ENCODE measurements at regions not wholly inside any gene's neighbourhood (a gene's known extent, or its start where the extent isn't known, plus 50 kb on each side); places are given as distances from the start of the nearest gene placed in this dataset.
"Not testable (repeated sequence)": the region's sequence is repeated elsewhere in the genome, so short reads cannot be mapped to it uniquely, and the experiment has no call there.

DNA sequence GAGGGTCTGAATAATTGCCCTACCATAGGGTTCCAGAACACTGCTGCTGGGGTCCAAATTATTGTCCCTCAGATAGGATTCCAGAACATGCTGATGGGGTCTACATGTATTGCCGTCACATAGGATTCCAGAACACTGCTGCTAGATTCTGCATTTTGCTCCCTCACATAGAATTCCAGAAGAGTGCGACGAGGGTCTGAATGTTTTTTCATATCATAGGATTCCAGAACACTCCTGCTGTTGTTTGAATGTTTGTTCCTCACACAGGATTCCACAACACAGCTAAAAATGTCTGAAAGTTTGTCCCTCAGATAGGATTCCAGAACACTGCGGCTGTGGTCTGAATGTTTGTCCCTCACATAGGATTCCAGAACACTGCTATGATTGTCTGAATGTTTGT, 198.1 kb downstream of the FOXD4L6 start:
- not testable (repeated sequence) for DNase-seq (ENCODE audit: low read depth)

DNA sequence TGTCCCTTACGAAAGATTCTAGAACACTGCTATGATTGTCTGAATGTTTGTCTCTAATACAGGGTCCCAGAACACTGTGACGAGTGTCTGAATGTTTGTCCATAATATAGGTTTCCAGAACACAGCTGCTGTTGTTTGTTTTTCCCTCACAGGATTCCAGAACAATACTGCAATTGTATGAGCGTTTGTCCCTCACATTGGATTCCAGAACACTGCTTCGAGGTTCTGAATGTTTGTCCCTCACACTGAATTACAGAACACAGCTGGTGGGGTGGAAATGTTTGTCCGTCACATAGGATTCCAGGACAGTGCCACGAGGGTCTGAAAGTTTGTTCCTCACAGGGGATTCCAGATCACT, 199.0 kb downstream of the FOXD4L6 start:
- not testable (repeated sequence) for DNase-seq (ENCODE audit: low read depth)

DNA sequence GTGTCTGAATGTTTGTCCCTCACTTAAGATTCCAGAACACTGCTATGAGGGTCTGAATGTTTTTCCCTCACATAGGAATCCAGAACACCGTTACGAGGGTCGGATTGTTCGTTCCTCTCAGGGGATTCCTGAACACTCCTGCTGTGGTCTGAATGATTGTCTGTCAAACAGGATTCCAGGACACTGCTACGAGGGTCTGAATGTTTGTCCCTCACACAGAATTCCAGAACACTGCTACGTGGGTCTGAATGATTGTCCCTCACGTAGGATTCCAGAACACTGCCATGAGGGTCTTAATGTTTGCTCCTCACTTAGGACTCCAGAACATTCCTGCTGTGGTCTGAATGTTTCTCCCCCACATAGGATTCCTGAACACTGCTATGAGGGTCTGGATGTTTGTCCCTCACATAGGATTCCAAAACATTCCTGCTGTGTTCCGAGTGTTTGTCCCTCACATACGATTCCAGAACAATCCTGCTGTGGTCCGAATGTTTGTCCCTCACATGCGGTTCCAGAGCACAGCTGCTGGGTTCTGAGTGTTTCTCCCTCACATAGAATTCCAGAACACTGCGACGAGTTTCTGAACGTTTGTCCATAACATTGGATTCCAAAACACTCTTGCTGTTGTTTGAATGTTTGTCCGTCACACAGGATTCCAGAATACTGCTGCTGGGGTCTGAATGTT, 199.5 kb downstream of the FOXD4L6 start:
- DNase-seq (ENCODE audit: low read depth) = no peak

DNA sequence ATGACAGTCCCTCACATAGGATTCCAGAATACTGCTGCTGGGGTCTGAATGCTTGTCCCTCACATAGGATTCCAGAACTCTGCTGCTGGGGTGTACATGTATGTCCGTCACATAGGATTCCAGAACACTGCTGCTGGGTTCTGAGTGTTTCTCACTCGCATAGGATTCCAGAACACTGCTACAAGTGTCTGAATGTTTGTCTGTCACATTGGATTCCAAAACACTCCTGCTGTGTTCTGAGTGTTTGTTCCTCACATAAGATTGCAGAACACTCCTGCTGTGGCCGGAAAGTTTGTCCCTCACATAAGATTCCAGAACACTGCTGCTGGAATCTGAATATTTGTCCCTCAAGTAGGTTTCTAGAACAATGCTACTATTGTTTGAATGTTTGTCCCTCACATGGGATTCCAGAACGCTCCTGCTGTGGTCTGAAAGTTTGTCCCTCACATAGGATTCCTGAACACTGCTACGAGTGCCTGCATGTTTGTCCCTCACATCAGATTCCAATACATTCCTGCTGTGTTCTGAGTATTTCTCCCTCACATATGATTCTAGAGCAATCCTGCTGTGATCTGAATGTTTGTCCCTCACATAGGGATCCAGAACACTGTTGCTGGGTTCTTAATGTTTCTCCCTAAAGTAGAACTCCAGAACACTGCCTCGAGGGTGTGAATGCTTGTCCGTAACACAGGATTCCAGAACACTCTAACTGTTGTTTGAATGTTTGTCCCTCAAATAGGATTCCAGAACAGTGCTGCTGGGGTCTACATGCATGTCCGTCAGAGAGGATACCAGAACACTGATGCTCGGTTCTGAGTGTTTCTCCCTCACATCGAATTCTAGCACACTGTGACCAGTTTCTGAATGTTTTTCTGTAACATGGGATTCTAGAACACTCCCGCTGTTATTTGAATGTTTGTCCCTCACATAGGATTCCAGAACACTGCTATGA, 200.4 kb downstream of the FOXD4L6 start:
- DNase-seq (ENCODE audit: low read depth) = no peak

DNA sequence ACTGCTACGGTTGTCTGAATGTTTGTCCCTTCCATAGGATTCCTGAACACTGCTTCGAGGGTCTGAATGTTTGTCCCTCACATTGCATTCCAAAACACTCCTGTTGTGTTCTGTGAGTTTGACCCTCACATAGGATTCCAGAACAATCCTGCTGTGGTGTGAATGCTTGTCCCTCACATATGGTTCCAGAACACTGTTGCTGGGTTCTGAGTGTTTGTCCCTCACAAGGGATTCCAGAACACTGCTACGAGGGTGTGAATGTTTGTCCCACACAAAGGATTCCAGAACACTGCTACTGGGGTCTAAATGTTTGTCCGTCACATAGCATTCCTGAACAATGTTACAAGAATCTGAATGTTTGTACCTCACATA, 201.2 kb downstream of the FOXD4L6 start:
- DNase-seq (ENCODE audit: low read depth) = no peak

DNA sequence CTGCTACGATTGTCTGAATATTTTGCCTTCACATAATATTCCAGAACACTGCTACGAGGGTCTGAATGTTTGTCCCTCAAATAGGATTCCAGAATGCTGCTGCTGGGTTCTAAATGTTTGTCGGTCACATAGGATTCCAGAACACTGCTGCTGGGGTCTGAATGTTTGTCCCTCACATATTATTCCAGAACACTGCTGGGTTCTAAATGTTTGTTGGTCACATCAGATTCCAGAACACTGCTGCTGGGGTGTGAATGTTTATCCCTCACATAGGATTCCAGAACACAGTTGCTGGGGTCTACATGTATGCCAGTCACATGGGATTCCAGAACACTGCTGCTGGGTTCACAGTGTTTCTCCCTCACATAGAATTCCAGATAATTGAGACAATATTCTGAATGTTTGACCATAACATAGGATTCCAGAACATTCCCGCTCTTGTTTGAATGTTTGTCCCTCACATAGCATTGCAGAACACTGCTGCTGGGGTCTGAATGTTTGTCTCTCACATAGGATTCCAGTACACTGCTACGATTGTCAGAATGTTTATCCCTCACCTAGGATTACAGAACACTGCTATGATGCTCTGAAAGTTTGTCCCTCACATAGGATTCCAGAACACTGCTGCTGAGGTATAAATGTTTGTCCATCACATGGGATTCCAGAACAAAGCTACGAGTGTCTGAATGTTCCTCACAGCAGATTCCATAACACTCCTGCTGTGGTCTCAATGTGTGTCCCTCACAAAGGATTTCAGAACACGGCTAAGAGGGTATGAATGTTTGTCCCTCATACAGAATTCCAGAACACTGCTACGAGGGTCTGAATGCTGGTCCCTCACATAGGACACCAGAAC, 201.8 kb downstream of the FOXD4L6 start:
- no peak for DNase-seq (ENCODE audit: low read depth)

DNA sequence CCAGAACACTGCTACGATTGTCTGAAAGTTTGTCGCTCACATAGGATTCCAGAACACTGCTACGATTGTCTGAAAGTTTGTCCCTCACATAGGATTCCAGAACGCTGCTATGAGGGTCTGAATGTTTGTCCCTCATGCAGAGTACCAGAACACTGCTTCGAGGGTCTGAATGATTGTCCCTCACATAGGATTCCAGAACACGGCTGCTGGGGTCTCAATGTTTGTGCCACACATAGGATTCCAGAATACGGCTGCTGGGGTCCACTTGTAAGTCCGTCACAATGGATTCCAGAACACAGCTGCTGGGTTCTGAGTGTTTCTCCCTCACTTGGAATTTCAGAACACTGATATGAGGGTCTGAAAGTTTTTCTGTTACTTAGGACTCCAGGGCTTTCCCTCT, 203.3 kb downstream of the FOXD4L6 start:
- no peak for DNase-seq (ENCODE audit: low read depth)

DNA sequence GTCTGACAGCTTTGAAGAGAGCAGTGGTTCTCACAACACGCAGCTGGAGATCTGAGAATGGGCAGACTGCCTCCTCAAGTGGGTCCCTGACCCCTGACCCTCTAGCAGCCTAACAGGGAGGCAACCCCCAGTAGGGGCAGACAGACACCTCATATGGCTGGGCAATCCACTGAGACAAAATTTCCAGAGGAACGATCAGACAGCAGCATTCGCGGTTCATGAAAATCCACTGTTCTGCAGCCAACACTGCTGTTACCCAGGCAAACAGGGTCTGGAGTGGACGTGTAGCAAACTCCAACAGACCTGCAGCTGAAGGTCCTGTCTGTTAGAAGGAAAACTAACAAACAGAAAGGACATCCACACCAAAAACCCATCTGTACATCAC, 212.1 kb downstream of the FOXD4L6 start:
- not testable (repeated sequence) for DNase-seq (ENCODE audit: low read depth)

DNA sequence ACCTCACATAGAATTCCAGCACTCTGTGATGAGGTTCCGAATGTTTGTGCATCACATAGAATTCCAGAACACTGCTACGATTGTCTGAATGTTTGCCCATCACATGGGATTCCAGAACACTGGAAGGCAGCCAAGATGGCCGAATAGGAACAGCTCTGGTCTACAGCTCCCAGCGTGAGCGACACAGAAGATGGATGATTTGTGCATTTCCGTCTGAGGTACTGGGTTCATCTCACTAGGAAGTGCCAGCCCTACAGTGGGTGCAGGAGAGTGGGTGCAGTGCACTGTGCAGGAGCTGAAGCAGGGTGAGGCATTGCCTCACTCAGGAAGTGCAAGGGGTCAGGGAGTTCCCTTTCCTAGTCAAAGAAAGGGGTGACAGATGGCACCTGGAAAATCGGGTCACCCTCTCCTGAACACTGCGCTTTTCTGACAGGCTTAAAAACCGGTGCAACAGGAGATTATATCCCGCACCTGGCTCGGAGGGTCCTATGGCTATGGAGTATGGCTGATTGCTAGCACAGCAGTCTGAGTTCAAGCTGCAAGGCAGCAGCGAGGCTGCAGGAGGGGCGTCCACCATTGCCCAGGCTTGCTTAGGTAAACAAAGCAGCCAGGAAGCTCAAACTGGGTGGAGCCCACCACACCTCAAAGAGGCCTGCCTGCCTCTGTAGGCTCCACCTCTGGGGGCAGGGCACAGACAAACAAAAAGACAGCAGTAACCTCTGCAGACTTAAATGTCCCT, 212.7 kb downstream of the FOXD4L6 start:
- not testable (repeated sequence) for DNase-seq (ENCODE audit: low read depth)

DNA sequence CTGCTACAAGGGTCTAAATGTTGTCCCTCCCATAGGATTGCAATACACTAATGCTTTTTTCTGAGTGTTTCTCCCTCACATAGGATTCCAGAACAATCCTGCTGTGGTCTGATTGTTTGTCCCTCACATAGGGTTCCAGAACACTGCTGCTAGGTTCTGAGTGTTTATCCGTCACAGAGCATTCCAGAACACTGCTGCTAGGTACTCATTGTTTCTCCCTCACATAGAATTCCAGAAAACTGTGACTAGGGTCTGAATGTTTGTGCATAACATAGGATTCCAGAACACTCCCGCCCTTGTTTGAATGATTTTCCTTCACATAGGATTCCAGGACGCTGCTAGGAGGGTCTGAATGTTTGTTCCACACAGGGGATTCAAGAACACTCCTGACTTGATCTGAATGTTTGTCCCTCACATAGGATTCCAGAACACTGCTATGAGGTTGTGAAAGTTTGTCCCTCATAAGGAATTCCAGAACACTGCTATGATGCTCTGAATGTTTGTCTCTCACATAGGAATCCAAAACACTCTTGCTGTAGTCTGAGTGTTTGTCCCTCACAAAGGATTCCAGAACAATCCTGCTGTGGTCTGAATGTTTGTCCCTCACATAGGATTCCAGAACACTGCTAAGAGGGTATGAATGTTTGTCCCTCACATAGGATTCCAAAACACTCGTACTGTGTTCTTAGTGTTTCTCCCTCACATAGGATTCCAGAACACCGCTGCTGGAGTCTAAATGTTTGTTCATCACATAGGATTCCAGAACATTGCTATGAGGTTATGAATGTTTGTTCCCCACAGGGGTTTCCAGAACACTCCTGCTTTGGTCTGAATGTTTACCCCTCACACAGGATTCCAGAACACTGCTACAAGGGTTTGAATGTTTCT, 213.5 kb downstream of the FOXD4L6 start:
- no peak for DNase-seq (ENCODE audit: low read depth)

DNA sequence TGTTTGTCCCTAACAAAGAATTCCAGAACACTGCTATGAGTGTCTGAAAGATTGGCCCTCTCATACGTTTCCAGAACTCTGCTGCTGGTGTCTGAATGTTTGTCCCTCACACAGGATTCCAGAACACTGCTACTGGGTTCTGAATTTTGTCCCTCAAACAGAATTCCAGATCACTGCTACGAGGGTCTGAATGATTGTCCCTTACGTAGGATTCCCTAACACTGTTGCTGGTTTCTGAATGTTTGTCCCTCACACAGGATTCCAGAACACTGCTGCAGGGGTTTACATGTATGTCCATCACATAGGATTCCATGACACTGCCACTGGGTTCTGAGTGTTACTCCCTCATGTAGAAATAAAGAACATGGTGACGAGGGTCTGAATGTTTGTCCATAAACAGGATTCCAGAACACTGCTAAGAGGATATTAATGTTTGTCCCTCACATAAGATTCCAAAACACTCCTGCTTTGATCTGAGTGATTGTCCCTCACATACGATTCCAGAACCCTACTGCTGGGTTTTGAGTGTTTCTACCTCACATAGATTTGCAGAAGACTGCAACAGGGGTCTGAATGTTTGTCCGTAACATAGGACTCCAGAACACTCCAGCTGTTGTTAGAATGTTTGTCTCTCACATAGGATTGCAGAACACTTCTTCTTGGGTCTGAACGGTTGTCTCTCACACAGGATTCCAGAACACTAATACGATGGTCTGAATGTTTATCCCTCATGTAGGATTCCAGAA, 214.4 kb downstream of the FOXD4L6 start:
- DNase-seq (ENCODE audit: low read depth) = no peak

DNA sequence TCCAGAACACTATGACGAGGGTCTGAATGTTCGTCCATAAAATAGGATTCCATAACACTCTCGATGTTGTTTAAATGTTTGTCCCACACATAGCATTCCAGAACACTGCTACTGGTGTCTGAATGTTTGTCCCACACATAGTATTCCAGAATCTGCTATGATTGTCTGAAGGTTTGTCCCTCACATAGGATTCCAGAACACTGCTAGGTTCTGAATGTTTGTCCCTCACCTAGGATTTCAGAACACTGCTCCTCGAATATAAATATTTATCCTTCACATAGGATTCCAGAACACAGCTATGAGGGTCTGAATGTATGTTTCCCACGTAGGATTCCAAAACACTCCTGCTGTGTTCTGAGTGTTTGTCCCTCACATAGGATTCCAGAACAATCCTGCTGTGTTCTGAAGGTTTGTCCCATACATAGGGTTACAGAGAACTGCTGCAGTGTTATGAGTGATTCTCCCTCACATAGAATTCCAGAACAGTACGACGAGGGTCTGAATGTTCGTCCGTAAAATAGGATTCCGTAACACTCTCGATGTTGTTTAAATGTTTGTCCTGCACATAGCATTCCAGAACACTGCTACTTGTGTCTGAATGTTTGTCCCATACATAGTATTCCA, 215.3 kb downstream of the FOXD4L6 start:
- DNase-seq (ENCODE audit: low read depth) = no peak

DNA sequence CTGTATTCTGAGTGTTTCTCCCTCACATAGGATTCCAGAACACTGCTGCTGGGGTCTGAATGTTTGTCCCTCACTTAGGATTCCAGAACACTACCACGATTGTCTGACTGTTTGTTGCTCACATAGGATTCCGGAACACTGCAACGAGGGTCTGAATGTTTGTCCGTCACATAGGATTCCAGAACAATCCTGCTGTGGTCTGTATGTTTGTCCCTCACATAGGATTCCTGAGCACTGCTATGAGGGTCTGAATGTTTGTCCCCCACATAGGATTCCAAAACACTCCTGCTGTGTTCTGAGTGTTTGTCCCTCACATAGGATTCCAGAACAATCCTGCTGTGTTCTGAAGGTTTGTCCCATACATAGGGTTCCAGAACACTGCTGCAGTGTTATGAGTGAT, 215.8 kb downstream of the FOXD4L6 start:
- not testable (repeated sequence) for DNase-seq (ENCODE audit: low read depth)

DNA sequence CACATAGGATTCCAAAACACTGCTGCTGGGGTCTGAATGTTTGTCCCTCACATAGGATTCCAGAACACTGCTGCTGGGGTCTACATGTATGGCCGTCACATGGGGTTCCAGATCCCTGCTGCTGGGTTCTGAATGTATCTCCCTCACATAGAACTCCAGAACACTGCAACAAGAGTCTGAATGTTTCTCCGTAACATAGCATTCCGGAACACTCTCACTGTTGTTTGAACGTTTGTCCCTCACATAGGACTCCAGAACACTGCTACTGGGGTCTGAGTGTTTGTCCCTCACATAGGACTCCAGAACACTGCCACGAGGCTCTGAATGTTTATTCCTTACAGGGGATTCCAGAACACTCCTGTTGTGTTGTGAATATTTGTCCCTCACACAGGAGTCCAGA, 216.8 kb downstream of the FOXD4L6 start:
- no peak for DNase-seq (ENCODE audit: low read depth)

DNA sequence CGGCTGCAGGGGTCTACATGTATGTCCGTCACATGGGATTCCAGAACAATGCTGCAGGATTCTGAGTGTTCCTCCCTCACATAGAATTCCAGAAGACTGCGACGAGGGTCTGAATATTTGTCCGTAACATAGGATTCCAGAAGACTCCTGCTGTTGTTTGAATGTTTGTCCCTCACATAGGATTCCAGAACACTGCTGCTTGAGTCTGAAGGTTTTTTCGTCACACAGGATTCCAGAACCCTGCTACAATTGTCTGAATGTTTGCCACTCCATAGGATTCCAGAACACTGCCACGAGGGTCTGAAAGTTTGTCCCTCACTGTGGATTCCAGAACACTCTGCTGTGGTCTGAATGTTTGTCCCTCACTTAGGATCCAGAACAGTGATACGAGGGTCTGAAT, 217.5 kb downstream of the FOXD4L6 start:
- DNase-seq (ENCODE audit: low read depth) = not testable (repeated sequence)

DNA sequence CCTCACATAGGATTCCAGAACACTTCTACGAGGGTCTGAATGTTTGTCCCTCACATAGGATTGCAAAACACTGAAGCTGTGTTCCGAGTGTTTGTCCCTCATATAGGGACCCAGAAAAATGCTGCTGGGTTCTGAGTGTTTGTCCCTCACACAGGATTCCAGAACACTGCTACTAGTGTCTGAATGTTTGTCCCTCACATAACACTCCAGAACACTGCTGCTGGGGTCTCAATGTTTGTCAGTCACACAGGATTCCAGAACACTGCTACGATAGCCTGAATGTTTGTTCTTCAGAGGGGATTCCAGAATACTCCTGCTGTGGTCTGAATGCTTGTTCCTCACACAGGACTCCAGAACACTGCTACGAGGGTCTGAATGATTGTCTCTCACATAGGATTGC, 218.7 kb downstream of the FOXD4L6 start:
- DNase-seq (ENCODE audit: low read depth) = no peak

DNA sequence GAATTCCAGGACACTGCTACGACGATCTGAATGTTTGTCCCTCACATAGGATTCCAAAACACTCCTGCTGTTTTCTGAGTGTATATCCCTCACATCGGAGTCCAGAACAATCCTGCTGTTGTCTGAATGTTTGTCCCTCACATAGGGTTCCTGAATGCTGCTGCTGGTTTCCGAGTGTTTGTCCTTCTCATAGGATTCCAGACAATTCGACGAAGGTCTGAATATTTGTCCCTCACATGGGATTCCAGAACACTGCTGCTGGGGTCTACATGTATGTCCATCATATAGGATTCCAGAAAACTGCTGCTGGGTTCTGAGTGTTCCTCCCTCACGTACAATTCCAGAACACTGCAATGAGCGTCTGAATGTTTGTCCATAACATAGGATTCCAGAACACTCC, 219.4 kb downstream of the FOXD4L6 start:
- not testable (repeated sequence) for DNase-seq (ENCODE audit: low read depth)

DNA sequence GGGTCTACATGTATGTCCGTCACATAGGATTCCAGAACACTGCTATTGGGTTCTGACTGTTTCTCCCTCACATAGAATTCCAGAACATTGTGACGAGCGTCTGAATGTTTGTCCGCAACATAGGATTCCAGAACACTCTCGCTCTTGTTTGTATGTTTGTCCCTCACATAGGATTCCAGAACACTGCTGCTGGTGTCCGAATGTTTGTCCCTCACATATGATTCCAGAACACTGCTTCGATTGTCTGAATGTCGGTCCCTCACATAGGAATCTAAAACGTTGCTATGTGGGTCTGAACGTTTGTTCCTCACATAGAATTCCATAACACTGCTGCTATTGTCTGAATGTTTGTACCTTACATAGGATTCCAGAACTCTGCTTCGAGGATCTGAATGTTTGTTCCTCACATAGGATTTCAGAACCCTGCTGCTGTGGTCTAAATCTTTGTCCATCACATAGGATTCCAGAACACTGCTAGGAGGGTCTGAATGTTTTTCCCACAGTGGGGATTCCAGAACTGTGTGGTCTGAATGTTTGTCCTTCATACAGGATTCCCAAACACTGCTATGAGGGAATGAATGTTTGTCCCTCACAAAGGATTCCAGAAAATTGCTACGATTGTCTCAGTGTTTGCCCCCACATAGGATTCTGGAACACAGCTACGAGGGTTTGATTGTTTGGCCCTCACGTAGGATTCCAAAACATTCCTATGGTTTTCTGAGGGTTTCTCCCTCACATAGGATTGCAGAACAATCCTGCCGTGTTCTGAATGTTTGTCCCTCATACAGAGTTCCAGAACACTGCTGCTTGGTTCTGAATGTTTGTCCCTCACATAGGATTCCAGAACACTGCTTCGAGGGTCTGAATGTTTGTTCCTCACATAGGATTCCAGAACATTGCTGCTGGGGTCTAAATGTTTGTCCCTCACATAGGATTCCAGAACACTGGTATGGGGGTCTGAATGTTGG, 220.5 kb downstream of the FOXD4L6 start:
- no peak for DNase-seq (ENCODE audit: low read depth)

Data from T-helper 22 cell (primary cell).